CD4-positive, CD25-positive, alpha-beta regulatory T cell (primary cell): ENCODE measurements at regions not wholly inside any gene's neighbourhood (a gene's known extent, or its start where the extent isn't known, plus 50 kb on each side); places are given as distances from the start of the nearest gene placed in this dataset.

Experiments
- ATAC-seq, 2 donors: fragments of 150-1000 bp; cut with Tn5 transposase; one replicate each; pipeline ENCODE4 v1.10.0; 2021; ENCODE audit warnings: low read depth in 2 of 2, moderate number of reproducible peaks in 2 of 2, moderate library complexity in 1 of 2
- DNase-seq, 3 donors: peaks; one replicate each; pipeline versions ENCODE4 v3.0.0 to v3.0.0-alpha.2; 2012 to 2022; ENCODE audit warnings: mixed read lengths in 1 of 3
- H3K27ac ChIP-seq: one replicate; pipeline ENCODE4 v1.7.0; 2013; ENCODE audit warnings: mild to moderate bottlenecking, low read length; ENCODE audit not compliant: insufficient read depth, poor library complexity, severe bottlenecking
- H3K27me3 ChIP-seq: one replicate; pipeline ENCODE4 v1.7.0; 2013; ENCODE audit warnings: low read length; ENCODE audit not compliant: control insufficient read depth, insufficient read depth
- H3K36me3 ChIP-seq: one replicate; pipeline ENCODE4 v1.7.0; 2013; ENCODE audit warnings: mild to moderate bottlenecking, low read length, moderate library complexity; ENCODE audit not compliant: control insufficient read depth, insufficient read depth
- H3K4me1 ChIP-seq: 2 replicates; pipeline ENCODE4 v1.7.0; 2013; ENCODE audit warnings: mild to moderate bottlenecking, low read length; ENCODE audit not compliant: insufficient read depth, control insufficient read depth, poor library complexity, severe bottlenecking
- H3K4me3 ChIP-seq: one replicate; pipeline ENCODE4 v1.7.0; 2013; ENCODE audit warnings: low read depth, mild to moderate bottlenecking, low read length, moderate library complexity
- H3K9me3 ChIP-seq, 2 experiments: 1 replicate in 1 of 2; 2 replicates in 1 of 2; pipeline ENCODE4 v1.7.0; 2013; ENCODE audit warnings: low read length in 2 of 2, mild to moderate bottlenecking in 1 of 2, moderate library complexity in 1 of 2; ENCODE audit not compliant: control insufficient read depth in 2 of 2
- H3K27ac Mint-ChIP-seq, 3 donors: one replicate each; pipeline ENCODE4 v1.8.0; 2020 to 2022; ENCODE audit warnings: mild to moderate bottlenecking in 3 of 3, mixed read lengths in 3 of 3, moderate library complexity in 2 of 3
- H3K27me3 Mint-ChIP-seq: one replicate; pipeline ENCODE4 v1.8.0; 2022; ENCODE audit warnings: mild to moderate bottlenecking, mixed read lengths
- H3K36me3 Mint-ChIP-seq: one replicate; pipeline ENCODE4 v1.8.0; 2020; ENCODE audit warnings: mixed read lengths
- H3K4me1 Mint-ChIP-seq, 4 donors: one replicate each; pipeline ENCODE4 v1.8.0; 2020 to 2022; ENCODE audit warnings: mixed read lengths in 4 of 4, mild to moderate bottlenecking in 1 of 4
- H3K4me3 Mint-ChIP-seq, 4 donors: one replicate each; pipeline ENCODE4 v1.8.0; 2020 to 2022; ENCODE audit warnings: mild to moderate bottlenecking in 4 of 4, mixed read lengths in 4 of 4, moderate library complexity in 3 of 4
- H3K9me3 Mint-ChIP-seq, 7 donors: one replicate each; pipeline ENCODE4 v1.8.0; 2020 to 2022; ENCODE audit warnings: mixed read lengths in 7 of 7, mild to moderate bottlenecking in 3 of 7, moderate library complexity in 2 of 7

- no peaks in the 10 kb centered on the region for H3K9me3 Mint-ChIP-seq
- H3K27me3 Mint-ChIP-seq = peaks cover 16% of the 10 kb centered on the region
- H3K36me3 Mint-ChIP-seq = no peaks in the 10 kb centered on the region
- H3K4me1 Mint-ChIP-seq = peaks cover 0 to 6% (median 3%) of the 10 kb centered on the region in 4 donors
- peaks cover 14% of the 10 kb centered on the region for H3K4me1 ChIP-seq
- H3K9me3 ChIP-seq = no peaks in the 10 kb centered on the region
- H3K27me3 ChIP-seq = peaks cover 17% of the 10 kb centered on the region
- DNase-seq = no peak
- H3K4me3 Mint-ChIP-seq = peak overlapping the region in 1 of 4 donors; percentile 34
- H3K4me3 ChIP-seq = no peak overlapping the region
- ATAC-seq = no peak
- H3K27ac ChIP-seq = no peak overlapping the region
- H3K27ac Mint-ChIP-seq = peak overlapping the region in 2 of 3 donors; percentile 22 to 39
- H3K36me3 ChIP-seq = no peaks in the 10 kb centered on the region
Measured at GRCh38 chr20:59403962-59404314, 103.5 kb downstream of the EDN3 start.

GRCh38 chr20:59404749-59405148 lies 104.3 kb downstream of the EDN3 start:
- Histone ChIP-seq H3K4me3 (no peak overlapping the region), H3K9me3 (no peaks in the 10 kb centered on the region), H3K36me3 (no peaks in the 10 kb centered on the region), H3K4me1 (peaks cover 14% of the 10 kb centered on the region), H3K27ac (no peak overlapping the region), H3K27me3 (peaks cover 17% of the 10 kb centered on the region)
- Mint-ChIP-seq H3K4me3 (no peak overlapping the region), H3K36me3 (no peaks in the 10 kb centered on the region), H3K4me1 (peaks cover 0 to 6% (median 3%) of the 10 kb centered on the region in 4 donors), H3K27ac (no peak overlapping the region), H3K27me3 (peaks cover 16% of the 10 kb centered on the region), H3K9me3 (no peaks in the 10 kb centered on the region)
- ATAC-seq (no peak), DNase-seq (no peak)

GRCh38 chr20:59405226-59406200 lies 105.1 kb downstream of the EDN3 start:
- H3K4me3 Mint-ChIP-seq = no peak overlapping the region
- H3K27me3 ChIP-seq = peaks cover 17% of the 10 kb centered on the region
- H3K4me3 ChIP-seq = no peak overlapping the region
- ATAC-seq (no peak), DNase-seq (no peak)
- H3K9me3 Mint-ChIP-seq = no peaks in the 10 kb centered on the region
- no peak overlapping the region for H3K27ac Mint-ChIP-seq
- H3K9me3 ChIP-seq = no peaks in the 10 kb centered on the region
- no peaks in the 10 kb centered on the region for H3K36me3 ChIP-seq
- peaks cover 14% of the 10 kb centered on the region for H3K4me1 ChIP-seq
- no peaks in the 10 kb centered on the region for H3K36me3 Mint-ChIP-seq
- peaks cover 0 to 6% (median 3%) of the 10 kb centered on the region in 4 donors for H3K4me1 Mint-ChIP-seq
- H3K27me3 Mint-ChIP-seq = peaks cover 16% of the 10 kb centered on the region
- no peak overlapping the region for H3K27ac ChIP-seq

- Mint-ChIP-seq H3K9me3 (no peaks in the 10 kb centered on the region), H3K27me3 (peaks cover 20% of the 10 kb centered on the region), H3K4me1 (peaks cover 0 to 6% (median 3%) of the 10 kb centered on the region in 4 donors), H3K27ac (no peak overlapping the region), H3K4me3 (no peak overlapping the region), H3K36me3 (no peaks in the 10 kb centered on the region)
- DNase-seq (no peak), ATAC-seq (no peak)
- Histone ChIP-seq H3K27ac (no peak overlapping the region), H3K27me3 (peaks cover 17% of the 10 kb centered on the region), H3K36me3 (no peaks in the 10 kb centered on the region), H3K4me1 (peaks cover 14% of the 10 kb centered on the region), H3K9me3 (no peaks in the 10 kb centered on the region), H3K4me3 (no peak overlapping the region)
Measured at GRCh38 chr20:59406446-59406845, 106.0 kb downstream of the EDN3 start.

DNA sequence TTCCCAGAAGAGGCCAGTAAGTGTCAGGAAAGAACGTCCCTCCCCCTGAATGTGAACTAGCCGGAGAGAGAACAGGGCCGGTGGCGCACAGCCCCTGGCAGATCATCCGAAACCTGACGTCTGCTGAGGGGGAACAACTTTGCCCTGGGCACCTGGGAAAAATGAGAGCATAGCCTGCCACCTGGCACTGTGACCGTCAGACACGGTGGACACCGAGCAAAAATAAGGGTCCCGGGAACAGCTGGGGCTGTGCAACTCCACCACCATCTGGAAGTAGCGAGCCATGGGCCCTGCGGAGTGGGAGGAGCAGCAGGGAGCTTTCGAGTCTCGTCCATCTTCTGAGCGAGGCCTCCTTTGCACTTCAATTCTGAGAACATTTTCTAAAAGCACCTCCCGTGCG lies 110.8 kb downstream of the EDN3 start:
- Histone ChIP-seq H3K36me3 (no peaks in the 10 kb centered on the region), H3K9me3 (no peaks in the 10 kb centered on the region), H3K27me3 (peaks cover 1% of the 10 kb centered on the region), H3K4me3 (no peak overlapping the region), H3K27ac (no peak overlapping the region), H3K4me1 (no peaks in the 10 kb centered on the region)
- H3K36me3 Mint-ChIP-seq = no peaks in the 10 kb centered on the region
- H3K9me3 Mint-ChIP-seq = no peaks in the 10 kb centered on the region
- no peak for ATAC-seq
- no peaks in the 10 kb centered on the region for H3K4me1 Mint-ChIP-seq
- H3K27me3 Mint-ChIP-seq = peaks cover 23% of the 10 kb centered on the region
- no peak for DNase-seq
- no peak overlapping the region for H3K4me3 Mint-ChIP-seq
- H3K27ac Mint-ChIP-seq = no peak overlapping the region

GRCh38 chr20:59411589-59411988 lies 111.2 kb downstream of the EDN3 start:
- no peak overlapping the region for H3K27ac Mint-ChIP-seq

GRCh38 chr20:59412181-59412580 lies 111.8 kb downstream of the EDN3 start:
- H3K27ac Mint-ChIP-seq = no peak overlapping the region
- H3K27me3 Mint-ChIP-seq = peaks cover 23% of the 10 kb centered on the region
- no peak overlapping the region for H3K4me3 Mint-ChIP-seq

More at GRCh38 chr20:59411589-59411988, 111.2 kb downstream of the EDN3 start:
- no peak for ATAC-seq
- no peak overlapping the region for H3K4me3 Mint-ChIP-seq
- no peaks in the 10 kb centered on the region for H3K36me3 ChIP-seq
- no peaks in the 10 kb centered on the region for H3K9me3 Mint-ChIP-seq
- H3K36me3 Mint-ChIP-seq = no peaks in the 10 kb centered on the region
- H3K4me1 ChIP-seq = no peaks in the 10 kb centered on the region
- H3K9me3 ChIP-seq = no peaks in the 10 kb centered on the region
- no peaks in the 10 kb centered on the region for H3K4me1 Mint-ChIP-seq
- no peak overlapping the region for H3K4me3 ChIP-seq
- H3K27me3 ChIP-seq = no peaks in the 10 kb centered on the region
- no peak overlapping the region for H3K27ac ChIP-seq
- no peak for DNase-seq
- peaks cover 23% of the 10 kb centered on the region for H3K27me3 Mint-ChIP-seq

DNA sequence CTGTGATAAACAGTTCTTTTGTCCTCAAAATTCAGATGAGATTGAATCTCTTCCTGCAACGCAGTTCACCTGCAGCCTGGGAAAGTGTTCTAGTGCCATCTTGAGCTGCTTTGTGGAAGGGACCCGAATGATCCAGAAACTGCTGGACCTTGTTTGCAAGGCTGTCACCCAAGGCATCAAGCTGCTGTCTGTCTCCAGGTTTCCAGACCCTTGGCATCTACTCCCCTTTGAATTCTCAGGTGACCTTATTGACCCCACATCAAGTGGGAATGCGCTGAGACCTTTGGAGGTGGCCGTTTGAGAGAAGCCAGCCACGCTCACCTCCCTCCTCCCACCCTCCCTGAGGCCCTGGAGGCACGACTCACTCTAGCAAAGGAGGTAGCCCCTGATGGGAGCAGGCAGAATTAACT lies 112.5 kb downstream of the EDN3 start:
- H3K36me3 Mint-ChIP-seq = no peaks in the 10 kb centered on the region
- Histone ChIP-seq H3K4me3 (no peak overlapping the region), H3K27ac (no peak overlapping the region), H3K9me3 (no peaks in the 10 kb centered on the region), H3K36me3 (no peaks in the 10 kb centered on the region), H3K27me3 (no peaks in the 10 kb centered on the region), H3K4me1 (no peaks in the 10 kb centered on the region)
- peaks cover 29% of the 10 kb centered on the region for H3K27me3 Mint-ChIP-seq
- H3K9me3 Mint-ChIP-seq = no peaks in the 10 kb centered on the region
- ATAC-seq = no peak
- H3K4me1 Mint-ChIP-seq = no peaks in the 10 kb centered on the region
- H3K27ac Mint-ChIP-seq = no peak overlapping the region
- DNase-seq = no peak
- no peak overlapping the region for H3K4me3 Mint-ChIP-seq

More at GRCh38 chr20:59412181-59412580, 111.8 kb downstream of the EDN3 start:
- Histone ChIP-seq H3K27ac (no peak overlapping the region), H3K4me1 (no peaks in the 10 kb centered on the region), H3K27me3 (no peaks in the 10 kb centered on the region), H3K36me3 (no peaks in the 10 kb centered on the region), H3K9me3 (no peaks in the 10 kb centered on the region), H3K4me3 (no peak overlapping the region)
- Mint-ChIP-seq H3K9me3 (no peaks in the 10 kb centered on the region), H3K36me3 (no peaks in the 10 kb centered on the region), H3K4me1 (no peaks in the 10 kb centered on the region)
- no peak for DNase-seq
- ATAC-seq = no peak
